Cerebellar nuclear complex (tissue), 1 donor: ENCODE measurements at regions not wholly inside any gene's neighbourhood (a gene's known extent, or its start where the extent isn't known, plus 50 kb on each side); places are given as distances from the start of the nearest gene placed in this dataset.

Source experiments
- DNase-seq, 2 experiments: peaks; one replicate each; lab custom pipeline; 2025; lab: John Stamatoyannopoulos, UW

- no peak for DNase-seq
Observed at GRCh38 chr15:35657679-35658311, 111.8 kb upstream of the DPH6 start.

GRCh38 chr15:35663956-35664355 is 118.0 kb upstream of the DPH6 start:
- no peak for DNase-seq

GRCh38 chr15:35665896-35666536 is 120.1 kb upstream of the DPH6 start:
- no peak for DNase-seq

- no peak for DNase-seq
Observed at GRCh38 chr15:35667908-35668307, 121.9 kb upstream of the DPH6 start.

GRCh38 chr15:35669021-35669420 is 123.1 kb upstream of the DPH6 start:
- DNase-seq, result no peak

- no peak for DNase-seq
Observed at GRCh38 chr15:35669432-35670045, 123.6 kb upstream of the DPH6 start.

GRCh38 chr15:35671197-35671596 is 125.2 kb upstream of the DPH6 start:
- DNase-seq, result no peak

GRCh38 chr15:35671981-35672380 is 126.0 kb upstream of the DPH6 start:
- DNase-seq, result no peak

- no peak for DNase-seq
Observed at GRCh38 chr15:35673093-35673684, 127.2 kb upstream of the DPH6 start.

- DNase-seq, result no peak
Observed at GRCh38 chr15:35674873-35675781, 129.2 kb upstream of the DPH6 start.

- DNase-seq, result no peak
Observed at GRCh38 chr15:35678774-35679173, 132.8 kb upstream of the DPH6 start.

- no peak for DNase-seq
Observed at GRCh38 chr15:35679186-35679585, 133.2 kb upstream of the DPH6 start.

- no peak for DNase-seq
Observed at GRCh38 chr15:35680951-35681350, 135.0 kb upstream of the DPH6 start.

- no peak for DNase-seq
Observed at GRCh38 chr15:35686347-35686746, 140.4 kb upstream of the DPH6 start.

GRCh38 chr15:35689266-35689665 is 143.3 kb upstream of the DPH6 start:
- no peak for DNase-seq

- DNase-seq, result no peak
Observed at GRCh38 chr15:35690089-35690488, 144.1 kb upstream of the DPH6 start.

- DNase-seq, result no peak
Observed at GRCh38 chr15:35690698-35691116, 144.7 kb upstream of the DPH6 start.

- no peak for DNase-seq
Observed at GRCh38 chr15:35691173-35691761, 145.3 kb upstream of the DPH6 start.

- no peak for DNase-seq
Observed at GRCh38 chr15:35691891-35692867, 146.2 kb upstream of the DPH6 start.

GRCh38 chr15:35693286-35693685 is 147.3 kb upstream of the DPH6 start:
- no peak for DNase-seq
